ENCODE measurements at regions not wholly inside any gene's neighbourhood (a gene's known extent, or its start where the extent isn't known, plus 50 kb on each side); places are given as distances from the start of the nearest gene placed in this dataset.
"Not testable (repeated sequence)": the region's sequence is repeated elsewhere in the genome, so short reads cannot be mapped to it uniquely, and the experiment has no call there.

- not testable (repeated sequence) for TF ChIP-seq ESRRA (IDR thresholded peaks at IDR 0.05; ENCODE audit: borderline replicate concordance, low read depth); EHMT2 (IDR thresholded peaks at IDR 0.05); RCOR1 (IDR thresholded peaks at IDR 0.05; ENCODE audit: borderline replicate concordance in 1 of 2, low read depth in 2 of 2, low read length in 2 of 2); FOXM1 (IDR thresholded peaks at IDR 0.05; ENCODE audit: low read depth); FOXM1 (CRISPR knock-in tag; IDR thresholded peaks at IDR 0.05; ENCODE audit: low read depth); REST (IDR thresholded peaks at IDR 0.05; ENCODE audit: borderline replicate concordance); REST (CRISPR knock-in tag; IDR thresholded peaks at IDR 0.05; ENCODE audit: low read depth); CHD1 (IDR thresholded peaks at IDR 0.05; ENCODE audit: low read length); KDM1A (IDR thresholded peaks at IDR 0.05); DACH1 (IDR thresholded peaks at IDR 0.05; ENCODE audit: partially characterized antibody); UBTF (IDR thresholded peaks at IDR 0.05; ENCODE audit: borderline replicate concordance in 1 of 2, low read depth in 2 of 2, low read length in 2 of 2); THRA (IDR thresholded peaks at IDR 0.05); JUNB (CRISPR knock-in tag; conservative IDR thresholded peaks at IDR 0.05); POLR2A (conservative IDR thresholded peaks at IDR 0.05); NR3C1 (CRISPR knock-in tag; IDR thresholded peaks at IDR 0.05); CTCF (IDR thresholded peaks at IDR 0.05 in 2 of 3, conservative IDR thresholded peaks at IDR 0.05 in 1 of 3; ENCODE audit: insufficient read depth in 2 of 3, low read depth in 1 of 3, low read length in 3 of 3)
Observed at GRCh38 chr17:20375745-20376144, 91.6 kb downstream of the LGALS9B start.
